ENCODE measurements at regions not wholly inside any gene's neighbourhood (a gene's known extent, or its start where the extent isn't known, plus 50 kb on each side); places are given as distances from the start of the nearest gene placed in this dataset.

GRCh38 chr5:87125766-87126165, 141.9 kb upstream of the RASA1 start:
- TF ChIP-seq CTCF (IDR thresholded peaks at IDR 0.05; ENCODE audit: low read length) (no peak), EZH2 (IDR thresholded peaks at IDR 0.05; ENCODE audit: borderline replicate concordance, low read length) (no peak)
